ENCODE measurements at regions not wholly inside any gene's neighbourhood (a gene's known extent, or its start where the extent isn't known, plus 50 kb on each side); places are given as distances from the start of the nearest gene placed in this dataset.

GRCh38 chr6:165861226-165861625 is 198.2 kb upstream of the PDE10A start:
- no peak overlapping the region for H3K4me3 ChIP-seq (ENCODE audit: low read depth in 2 of 2, low read length in 2 of 2)
- no peaks in the 10 kb centered on the region for H3K4me1 ChIP-seq (ENCODE audit: control insufficient read depth, insufficient read depth, low read length)
- H3K36me3 ChIP-seq (ENCODE audit: control insufficient read depth, insufficient read depth, low read length) = no peaks in the 10 kb centered on the region
- H3K27me3 ChIP-seq (ENCODE audit: control insufficient read depth, insufficient read depth, low read length) = peaks cover 13% of the 10 kb centered on the region; the same call in 1 of the 2 replicates
- H3K9me3 ChIP-seq (ENCODE audit: control insufficient read depth, insufficient read depth, low read depth, low read length) = no peaks in the 10 kb centered on the region
- DNase-seq (ENCODE audit: low read depth, low spot score) (no peak), ATAC-seq (no peak)
- H3K27ac ChIP-seq (ENCODE audit: low read length) = no peak overlapping the region
- in situ Hi-C loops (cut with HindIII; ENCODE audit: low pct_unique_long_range_greater_than_20kb, low sequenced_read_pairs) = no loop called here
- no TSS peak for BruUV-seq (replicated peaks)
- CTCF ChIA-PET = no interaction called here
- TF ChIP-seq TCF7L2 (IDR thresholded peaks at IDR 0.05; ENCODE audit: low read depth, low read length) (no peak), REST (IDR thresholded peaks at IDR 0.05; ENCODE audit: insufficient read depth in 1 of 2, low read depth in 2 of 2, low read length in 1 of 2) (no peak), POLR2AphosphoS5 (IDR thresholded peaks at IDR 0.05; ENCODE audit: low read depth, low read length) (no peak), SIN3A (IDR thresholded peaks at IDR 0.05; ENCODE audit: borderline replicate concordance, insufficient read depth, low read depth, low read length) (no peak), CTCF (IDR thresholded peaks at IDR 0.05) (no peak)
- intact Hi-C loops (cut with micrococcal nuclease; ENCODE audit: unreplicated experiment) = no loop called here
- POLR2A ChIA-PET = no interaction called here

GRCh38 chr6:165858586-165858985 is 195.5 kb upstream of the PDE10A start:
- Histone ChIP-seq H3K27ac (ENCODE audit: low read length) (no peak overlapping the region), H3K36me3 (ENCODE audit: control insufficient read depth, insufficient read depth, low read length) (no peaks in the 10 kb centered on the region), H3K4me3 (ENCODE audit: low read depth in 2 of 2, low read length in 2 of 2) (no peak overlapping the region), H3K4me1 (ENCODE audit: control insufficient read depth, insufficient read depth, low read length) (no peaks in the 10 kb centered on the region), H3K27me3 (ENCODE audit: control insufficient read depth, insufficient read depth, low read length) (peaks cover 3% of the 10 kb centered on the region; the same call in 1 of the 2 replicates), H3K9me3 (ENCODE audit: control insufficient read depth, insufficient read depth, low read depth, low read length) (no peaks in the 10 kb centered on the region)
- BruUV-seq (replicated peaks) = no TSS peak
- in situ Hi-C loops (cut with HindIII; ENCODE audit: low pct_unique_long_range_greater_than_20kb, low sequenced_read_pairs) = no loop called here
- intact Hi-C loops (cut with micrococcal nuclease; ENCODE audit: unreplicated experiment) = no loop called here
- no peak for TF ChIP-seq SIN3A (IDR thresholded peaks at IDR 0.05; ENCODE audit: borderline replicate concordance, insufficient read depth, low read depth, low read length)
- TF ChIP-seq TCF7L2 (IDR thresholded peaks at IDR 0.05; ENCODE audit: low read depth, low read length) = no peak
- no peak for TF ChIP-seq POLR2AphosphoS5 (IDR thresholded peaks at IDR 0.05; ENCODE audit: low read depth, low read length)
- TF ChIP-seq CTCF (IDR thresholded peaks at IDR 0.05) = peak; percentile 46
- no peak for TF ChIP-seq REST (IDR thresholded peaks at IDR 0.05; ENCODE audit: insufficient read depth in 1 of 2, low read depth in 2 of 2, low read length in 1 of 2)
- no peak for ATAC-seq
- ChIA-PET CTCF (no interaction called here), POLR2A (no interaction called here)
- no peak for DNase-seq (ENCODE audit: low read depth, low spot score)

All from Panc1 (cell line).